Vagina (tissue), 2 donors: ENCODE measurements at regions not wholly inside any gene's neighbourhood (a gene's known extent, or its start where the extent isn't known, plus 50 kb on each side); places are given as distances from the start of the nearest gene placed in this dataset.

Experiments
- DNase-seq, 2 donors: peaks; one replicate each; pipeline ENCODE4 v3.0.0-alpha.2; 2017; ENCODE audit errors: extremely low spot score in 2 of 2
- H3K27ac ChIP-seq: fragments of 200-600 bp; sonication (generic); one replicate; pipeline ENCODE4 v1.5.1; 2019
- H3K27me3 ChIP-seq: fragments of 200-600 bp; sonication (generic); one replicate; pipeline ENCODE4 v1.5.1; 2019
- H3K36me3 ChIP-seq, 2 donors: fragments of 200-600 bp; sonication (generic); one replicate each; pipeline ENCODE4 v1.5.1; 2017 to 2019
- H3K4me1 ChIP-seq: fragments of 200-600 bp; sonication (generic); one replicate; pipeline ENCODE4 v1.5.1; 2019
- H3K4me3 ChIP-seq, 2 donors: fragments of 200-600 bp; sonication (generic); 1 replicate in 1 of 2; 2 replicates in 1 of 2; pipeline ENCODE4 v1.5.1; 2016 to 2019
- H3K9me3 ChIP-seq: fragments of 200-600 bp; sonication (generic); one replicate; pipeline ENCODE4 v1.5.1; 2019
- CTCF ChIP-seq, 3 experiments: fragments of 450-650 bp in 2 of 3; fragments of 200-600 bp in 1 of 3; sonication (generic) in 1 of 3; IDR thresholded peaks; one replicate each; pipeline ENCODE4 v1.5.1; 2017 to 2019; ENCODE audit warnings: antibody characterized with exemption in 3 of 3, mild to moderate bottlenecking in 2 of 3, moderate library complexity in 2 of 3
- POLR2A ChIP-seq, 2 donors: fragments of 450-650 bp; IDR thresholded peaks; one replicate each; pipeline ENCODE4 v1.6.1; 2017; ENCODE audit warnings: antibody characterized with exemption in 2 of 2, mild to moderate bottlenecking in 2 of 2, moderate library complexity in 2 of 2
- POLR2AphosphoS5 ChIP-seq, 2 donors: sonication (generic); formaldehyde crosslinking; IDR thresholded peaks; one replicate each; pipeline ENCODE4 v1.9.0; 2017; ENCODE audit warnings: antibody characterized with exemption in 2 of 2, mild to moderate bottlenecking in 2 of 2, low read depth in 1 of 2; ENCODE audit not compliant: insufficient read depth in 1 of 2
- intact Hi-C: fragments of 100-400 bp; cut with DNase I; formaldehyde crosslinking; loops from one replicate; pipeline ENCODE4 v1.15.1; 2023

DNA sequence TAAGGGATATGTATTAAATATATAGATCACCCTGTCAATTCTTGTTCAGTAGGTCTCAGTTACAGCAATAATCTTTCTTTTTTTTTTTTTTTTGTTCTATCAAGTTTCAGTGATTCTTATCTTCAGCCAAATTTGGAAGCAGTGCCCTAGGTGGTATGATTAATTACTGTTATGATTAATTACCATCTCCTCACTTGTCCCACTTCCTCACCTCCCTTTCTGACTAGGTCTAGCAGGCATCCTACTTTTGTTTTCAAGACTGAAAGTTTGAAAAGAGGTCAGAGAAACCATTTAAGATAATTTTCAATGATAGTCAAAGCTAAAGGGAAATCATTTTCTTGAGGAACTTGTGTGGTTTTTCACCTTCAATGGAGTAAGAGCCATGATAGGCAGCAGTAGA, 144.0 kb upstream of the CNTN4 start:
- Histone ChIP-seq H3K4me3 (no peak overlapping the region), H3K36me3 (no peaks in the 10 kb centered on the region), H3K9me3 (no peaks in the 10 kb centered on the region), H3K4me1 (no peaks in the 10 kb centered on the region), H3K27me3 (no peaks in the 10 kb centered on the region), H3K27ac (no peak overlapping the region)
- TF ChIP-seq CTCF (IDR thresholded peaks at IDR 0.05) = no peak
- no peak for TF ChIP-seq POLR2AphosphoS5 (IDR thresholded peaks at IDR 0.05; ENCODE audit: insufficient read depth in 1 of 2, low read depth in 1 of 2)
- TF ChIP-seq POLR2A (IDR thresholded peaks at IDR 0.05) = no peak
- intact Hi-C loops = no loop called here
- no peak for DNase-seq

GRCh38 chr3:1955170-1955569, 143.5 kb upstream of the CNTN4 start:
- no peaks in the 10 kb centered on the region for H3K27me3 ChIP-seq
- no peaks in the 10 kb centered on the region for H3K4me1 ChIP-seq
- intact Hi-C loops = no loop called here
- no peak for TF ChIP-seq CTCF (IDR thresholded peaks at IDR 0.05)
- TF ChIP-seq POLR2AphosphoS5 (IDR thresholded peaks at IDR 0.05; ENCODE audit: insufficient read depth in 1 of 2, low read depth in 1 of 2) = no peak
- TF ChIP-seq POLR2A (IDR thresholded peaks at IDR 0.05) = no peak
- DNase-seq = no peak
- H3K9me3 ChIP-seq = no peaks in the 10 kb centered on the region
- H3K4me3 ChIP-seq = no peak overlapping the region
- no peak overlapping the region for H3K27ac ChIP-seq
- no peaks in the 10 kb centered on the region for H3K36me3 ChIP-seq

GRCh38 chr3:1955750-1956149, 142.9 kb upstream of the CNTN4 start:
- no peaks in the 10 kb centered on the region for H3K4me1 ChIP-seq

DNA sequence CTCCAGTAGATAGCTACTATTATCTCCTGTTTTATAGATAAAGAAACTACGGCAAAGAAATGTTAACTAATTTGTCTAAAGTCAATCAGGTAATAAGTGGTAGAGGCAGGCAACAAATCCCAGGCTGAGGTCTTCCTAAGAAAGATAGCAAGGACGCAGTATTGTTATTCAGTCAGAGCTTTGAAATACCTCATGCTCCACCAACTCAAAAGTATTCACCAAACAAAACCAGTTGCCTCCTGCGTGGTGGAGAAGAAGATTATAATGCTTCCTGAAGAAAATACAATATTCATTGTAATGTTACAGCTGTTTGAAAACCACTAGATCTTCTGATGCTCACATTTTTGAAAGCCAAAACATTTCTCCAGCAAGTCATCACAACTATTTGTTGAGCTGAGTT, 138.2 kb upstream of the CNTN4 start:
- no peaks in the 10 kb centered on the region for H3K36me3 ChIP-seq
- no peak for DNase-seq
- H3K27me3 ChIP-seq = no peaks in the 10 kb centered on the region
- no peaks in the 10 kb centered on the region for H3K4me1 ChIP-seq
- no peak overlapping the region for H3K4me3 ChIP-seq
- H3K9me3 ChIP-seq = no peaks in the 10 kb centered on the region
- intact Hi-C loops = no loop called here
- TF ChIP-seq POLR2AphosphoS5 (IDR thresholded peaks at IDR 0.05; ENCODE audit: insufficient read depth in 1 of 2, low read depth in 1 of 2) = no peak
- TF ChIP-seq CTCF (IDR thresholded peaks at IDR 0.05) = no peak
- TF ChIP-seq POLR2A (IDR thresholded peaks at IDR 0.05) = no peak
- no peak overlapping the region for H3K27ac ChIP-seq

More at GRCh38 chr3:1955750-1956149, 142.9 kb upstream of the CNTN4 start:
- no peak for TF ChIP-seq POLR2A (IDR thresholded peaks at IDR 0.05)
- TF ChIP-seq POLR2AphosphoS5 (IDR thresholded peaks at IDR 0.05; ENCODE audit: insufficient read depth in 1 of 2, low read depth in 1 of 2) = no peak
- TF ChIP-seq CTCF (IDR thresholded peaks at IDR 0.05) = no peak
- no peaks in the 10 kb centered on the region for H3K9me3 ChIP-seq
- H3K27ac ChIP-seq = no peak overlapping the region
- no peaks in the 10 kb centered on the region for H3K27me3 ChIP-seq
- H3K36me3 ChIP-seq = no peaks in the 10 kb centered on the region
- no peak overlapping the region for H3K4me3 ChIP-seq
- intact Hi-C loops = no loop called here
- DNase-seq = no peak

GRCh38 chr3:1962396-1963088, 136.1 kb upstream of the CNTN4 start:
- H3K4me3 ChIP-seq = no peak overlapping the region
- H3K36me3 ChIP-seq = no peaks in the 10 kb centered on the region
- H3K27me3 ChIP-seq = no peaks in the 10 kb centered on the region
- H3K9me3 ChIP-seq = no peaks in the 10 kb centered on the region
- no peak overlapping the region for H3K27ac ChIP-seq
- no peaks in the 10 kb centered on the region for H3K4me1 ChIP-seq
- intact Hi-C loops = no loop called here
- TF ChIP-seq POLR2A (IDR thresholded peaks at IDR 0.05) (no peak), CTCF (IDR thresholded peaks at IDR 0.05) (no peak), POLR2AphosphoS5 (IDR thresholded peaks at IDR 0.05; ENCODE audit: insufficient read depth in 1 of 2, low read depth in 1 of 2) (no peak)
- no peak for DNase-seq
